ENCODE measurements at regions not wholly inside any gene's neighbourhood (a gene's known extent, or its start where the extent isn't known, plus 50 kb on each side); places are given as distances from the start of the nearest gene placed in this dataset.

GRCh38 chr7:109125001-109125400 lies 555.3 kb downstream of the DNAJB9 start:
- no peaks in the 10 kb centered on the region for H3K27me3 ChIP-seq (replicated peaks; ENCODE audit: control insufficient read depth, insufficient read depth, low read length)
- DNase-seq (ENCODE audit: extremely low read depth, insufficient read length) = no peak
- TF ChIP-seq, protein P1, sequence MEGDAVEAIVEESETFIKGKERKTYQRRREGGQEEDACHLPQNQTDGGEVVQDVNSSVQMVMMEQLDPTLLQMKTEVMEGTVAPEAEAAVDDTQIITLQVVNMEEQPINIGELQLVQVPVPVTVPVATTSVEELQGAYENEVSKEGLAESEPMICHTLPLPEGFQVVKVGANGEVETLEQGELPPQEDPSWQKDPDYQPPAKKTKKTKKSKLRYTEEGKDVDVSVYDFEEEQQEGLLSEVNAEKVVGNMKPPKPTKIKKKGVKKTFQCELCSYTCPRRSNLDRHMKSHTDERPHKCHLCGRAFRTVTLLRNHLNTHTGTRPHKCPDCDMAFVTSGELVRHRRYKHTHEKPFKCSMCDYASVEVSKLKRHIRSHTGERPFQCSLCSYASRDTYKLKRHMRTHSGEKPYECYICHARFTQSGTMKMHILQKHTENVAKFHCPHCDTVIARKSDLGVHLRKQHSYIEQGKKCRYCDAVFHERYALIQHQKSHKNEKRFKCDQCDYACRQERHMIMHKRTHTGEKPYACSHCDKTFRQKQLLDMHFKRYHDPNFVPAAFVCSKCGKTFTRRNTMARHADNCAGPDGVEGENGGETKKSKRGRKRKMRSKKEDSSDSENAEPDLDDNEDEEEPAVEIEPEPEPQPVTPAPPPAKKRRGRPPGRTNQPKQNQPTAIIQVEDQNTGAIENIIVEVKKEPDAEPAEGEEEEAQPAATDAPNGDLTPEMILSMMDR (IDR thresholded peaks at IDR 0.05; ENCODE audit: insufficient read depth, low read length, poor library complexity, severe bottlenecking) = no peak
- H3K4me3 ChIP-seq (replicated peaks; ENCODE audit: low read depth, low read length) = no peak overlapping the region
- no peaks in the 10 kb centered on the region for H3K36me3 ChIP-seq (ENCODE audit: control insufficient read depth, insufficient read depth, low read length)

DNA sequence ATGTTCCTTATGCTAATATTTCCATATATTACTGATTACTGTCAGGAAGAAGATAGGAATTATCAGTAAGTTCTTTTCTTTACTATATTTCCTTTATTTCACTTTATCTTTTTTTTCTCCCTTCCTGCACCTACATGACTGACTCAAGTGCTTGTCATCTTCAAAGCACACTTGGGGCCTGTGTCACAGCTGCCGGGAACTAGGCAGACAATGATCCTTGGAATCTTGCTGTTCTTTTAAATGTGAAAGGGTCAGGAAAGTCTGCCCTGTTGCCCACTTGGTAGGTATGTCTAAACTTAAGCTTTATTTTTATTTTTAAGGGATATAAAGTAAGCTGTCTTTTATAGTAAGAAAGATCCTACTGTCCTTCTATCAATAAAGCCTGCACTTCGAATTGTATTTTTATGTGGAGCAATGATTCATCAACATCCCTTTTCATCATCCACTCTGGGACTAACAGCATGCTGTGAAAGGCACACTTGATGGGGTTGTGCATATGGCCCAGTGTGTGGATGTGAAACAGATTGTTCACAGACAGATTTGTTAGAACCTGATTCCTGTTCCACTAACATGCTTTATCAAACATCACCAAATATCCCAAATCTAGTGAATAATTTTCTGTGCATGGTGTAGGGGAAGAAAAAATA lies 556.9 kb downstream of the DNAJB9 start:
- TF ChIP-seq, protein P1 (IDR thresholded peaks at IDR 0.05; ENCODE audit: insufficient read depth, low read length, poor library complexity, severe bottlenecking) = no peak
- DNase-seq (ENCODE audit: extremely low read depth, insufficient read length) = no peak
- H3K36me3 ChIP-seq (ENCODE audit: control insufficient read depth, insufficient read depth, low read length) = no peaks in the 10 kb centered on the region
- H3K4me3 ChIP-seq (replicated peaks; ENCODE audit: low read depth, low read length) = no peak overlapping the region
- no peaks in the 10 kb centered on the region for H3K27me3 ChIP-seq (replicated peaks; ENCODE audit: control insufficient read depth, insufficient read depth, low read length)

- DNase-seq (ENCODE audit: extremely low read depth, insufficient read length) = no peak
- TF ChIP-seq, protein P1 (IDR thresholded peaks at IDR 0.05; ENCODE audit: insufficient read depth, low read length, poor library complexity, severe bottlenecking) = no peak
- no peak overlapping the region for H3K4me3 ChIP-seq (replicated peaks; ENCODE audit: low read depth, low read length)
- H3K27me3 ChIP-seq (replicated peaks; ENCODE audit: control insufficient read depth, insufficient read depth, low read length) = no peaks in the 10 kb centered on the region
- H3K36me3 ChIP-seq (ENCODE audit: control insufficient read depth, insufficient read depth, low read length) = no peaks in the 10 kb centered on the region
Measured at GRCh38 chr7:109127145-109127544, 557.5 kb downstream of the DNAJB9 start.

GRCh38 chr7:109131141-109131540 lies 561.5 kb downstream of the DNAJB9 start:
- TF ChIP-seq, protein P1 (IDR thresholded peaks at IDR 0.05; ENCODE audit: insufficient read depth, low read length, poor library complexity, severe bottlenecking) = no peak
- no peak for DNase-seq (ENCODE audit: extremely low read depth, insufficient read length)
- H3K36me3 ChIP-seq (ENCODE audit: control insufficient read depth, insufficient read depth, low read length) = no peaks in the 10 kb centered on the region
- no peak overlapping the region for H3K4me3 ChIP-seq (replicated peaks; ENCODE audit: low read depth, low read length)
- H3K27me3 ChIP-seq (replicated peaks; ENCODE audit: control insufficient read depth, insufficient read depth, low read length) = no peaks in the 10 kb centered on the region

DNA sequence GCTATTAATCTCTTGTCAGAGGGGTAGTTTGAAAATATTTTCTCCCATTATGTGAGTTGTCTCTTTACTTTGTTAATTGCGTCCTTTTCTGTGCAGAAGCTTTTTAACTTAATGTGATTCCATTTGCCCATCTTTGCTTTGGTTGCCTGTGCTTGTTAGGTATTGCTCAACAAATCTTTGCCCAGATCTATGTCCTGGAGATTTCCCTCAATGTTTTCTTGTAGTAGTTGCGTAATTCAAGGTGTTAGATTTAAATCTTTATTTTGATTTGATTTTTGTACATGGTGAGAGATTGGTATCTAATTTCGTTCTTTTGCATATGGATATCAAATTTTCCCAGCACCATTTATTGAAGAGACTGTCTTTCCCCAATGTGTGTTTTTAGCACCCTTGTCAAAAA lies 567.2 kb downstream of the DNAJB9 start:
- no peak overlapping the region for H3K4me3 ChIP-seq (replicated peaks; ENCODE audit: low read depth, low read length)
- TF ChIP-seq, protein P1 (IDR thresholded peaks at IDR 0.05; ENCODE audit: insufficient read depth, low read length, poor library complexity, severe bottlenecking) = no peak
- H3K27me3 ChIP-seq (replicated peaks; ENCODE audit: control insufficient read depth, insufficient read depth, low read length) = no peaks in the 10 kb centered on the region
- DNase-seq (ENCODE audit: extremely low read depth, insufficient read length) = no peak
- no peaks in the 10 kb centered on the region for H3K36me3 ChIP-seq (ENCODE audit: control insufficient read depth, insufficient read depth, low read length)

DNA sequence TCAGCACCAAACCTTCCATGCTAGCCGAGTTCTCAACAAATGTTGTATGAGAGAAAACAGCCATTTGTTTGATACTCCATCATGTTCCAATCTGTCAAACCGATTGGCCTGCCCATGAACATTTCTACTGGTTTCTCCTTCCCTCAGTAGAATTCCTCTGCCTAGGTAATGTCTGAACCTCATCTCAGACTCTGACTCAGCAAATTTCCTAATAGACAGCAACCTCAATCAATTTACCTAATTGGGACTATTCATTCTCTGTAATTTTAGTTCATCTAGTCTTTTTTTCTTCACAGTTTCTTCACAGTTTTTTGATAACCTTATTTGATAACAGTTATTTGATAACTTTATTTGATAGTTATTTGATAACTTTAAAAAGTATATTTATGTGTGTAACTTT lies 585.1 kb downstream of the DNAJB9 start:
- TF ChIP-seq, protein P1 (IDR thresholded peaks at IDR 0.05; ENCODE audit: insufficient read depth, low read length, poor library complexity, severe bottlenecking) = no peak
- Histone ChIP-seq H3K27me3 (replicated peaks; ENCODE audit: control insufficient read depth, insufficient read depth, low read length) (no peaks in the 10 kb centered on the region), H3K4me3 (replicated peaks; ENCODE audit: low read depth, low read length) (no peak overlapping the region), H3K36me3 (ENCODE audit: control insufficient read depth, insufficient read depth, low read length) (no peaks in the 10 kb centered on the region)
- DNase-seq (ENCODE audit: extremely low read depth, insufficient read length) = no peak
